Inferior parietal cortex (tissue), 1 donor: ENCODE measurements at regions not wholly inside any gene's neighbourhood (a gene's known extent, or its start where the extent isn't known, plus 50 kb on each side); places are given as distances from the start of the nearest gene placed in this dataset.
A peak's percentile ranks its signal among the peaks of the same experiment; 100 is the strongest.

ENCODE experiments used
- DNase-seq: peaks from one replicate; pipeline ENCODE4 v3.0.0-alpha.2; 2016; ENCODE audit errors: extremely low spot score

- DNase-seq, result no peak
Observed at GRCh38 chr10:123952099-123952498, 60.5 kb upstream of the CPXM2 start.

- no peak for DNase-seq
Observed at GRCh38 chr10:123948030-123948823, 56.6 kb upstream of the CPXM2 start.

- peak; percentile 24 for DNase-seq
Observed at GRCh38 chr10:123945325-123945920, 53.8 kb upstream of the CPXM2 start.

GRCh38 chr10:123944661-123945060 is 53.1 kb upstream of the CPXM2 start:
- no peak for DNase-seq

GRCh38 chr10:123943307-123943706 is 51.7 kb upstream of the CPXM2 start:
- DNase-seq, result no peak

GRCh38 chr10:123942114-123942861 is 50.7 kb upstream of the CPXM2 start:
- DNase-seq, result no peak
